IgD-negative memory B cell (primary cell): ENCODE measurements at regions not wholly inside any gene's neighbourhood (a gene's known extent, or its start where the extent isn't known, plus 50 kb on each side); places are given as distances from the start of the nearest gene placed in this dataset.
A peak's percentile ranks its signal among the peaks of the same experiment; 100 is the strongest.

Experiments used
- H3K27ac Mint-ChIP-seq, 3 donors: one replicate each; pipeline ENCODE4 v1.8.0; 2020 to 2022; ENCODE audit warnings: mild to moderate bottlenecking in 3 of 3, mixed read lengths in 3 of 3, moderate library complexity in 1 of 3
- H3K27me3 Mint-ChIP-seq: one replicate; pipeline ENCODE4 v1.8.0; 2021; ENCODE audit warnings: mixed read lengths
- H3K36me3 Mint-ChIP-seq: one replicate; pipeline ENCODE4 v1.8.0; 2020; ENCODE audit warnings: mild to moderate bottlenecking, mixed read lengths
- H3K4me1 Mint-ChIP-seq, 3 donors: one replicate each; pipeline ENCODE4 v1.8.0; 2020 to 2022; ENCODE audit warnings: mixed read lengths in 3 of 3, mild to moderate bottlenecking in 1 of 3
- H3K4me3 Mint-ChIP-seq, 4 donors: one replicate each; pipeline ENCODE4 v1.8.0; 2020 to 2022; ENCODE audit warnings: mild to moderate bottlenecking in 4 of 4, mixed read lengths in 4 of 4, moderate library complexity in 3 of 4
- H3K9me3 Mint-ChIP-seq, 3 donors: one replicate each; pipeline ENCODE4 v1.8.0; 2020 to 2021; ENCODE audit warnings: mixed read lengths in 3 of 3, mild to moderate bottlenecking in 1 of 3

DNA sequence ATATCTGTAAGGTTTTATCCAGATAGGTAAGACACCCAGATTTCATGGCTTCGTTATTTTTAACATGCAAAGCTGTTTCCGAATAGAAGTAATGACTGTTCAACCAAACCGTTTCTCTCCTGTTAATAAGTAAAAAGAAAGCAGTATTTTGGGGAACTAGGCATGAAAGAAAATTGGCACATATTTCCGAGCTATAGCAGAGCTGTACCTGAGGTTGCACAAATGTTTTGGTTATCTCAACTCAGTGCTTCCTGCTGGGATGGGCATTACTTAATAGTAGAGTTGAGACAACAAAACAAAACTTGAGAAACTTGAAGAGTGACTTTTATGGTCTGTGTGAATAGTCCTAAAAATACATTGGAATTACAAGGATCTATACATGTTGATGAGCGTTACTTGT is 564.3 kb upstream of the SORCS1 start:
- H3K4me1 Mint-ChIP-seq, result peaks cover 0 to 3% (median 0%) of the 10 kb centered on the region in 3 donors
- no peaks in the 10 kb centered on the region for H3K36me3 Mint-ChIP-seq
- H3K9me3 Mint-ChIP-seq, result peaks cover 0 to 6% (median 2%) of the 10 kb centered on the region in 3 donors
- no peak overlapping the region for H3K27ac Mint-ChIP-seq
- no peaks in the 10 kb centered on the region for H3K27me3 Mint-ChIP-seq
- no peak overlapping the region for H3K4me3 Mint-ChIP-seq

DNA sequence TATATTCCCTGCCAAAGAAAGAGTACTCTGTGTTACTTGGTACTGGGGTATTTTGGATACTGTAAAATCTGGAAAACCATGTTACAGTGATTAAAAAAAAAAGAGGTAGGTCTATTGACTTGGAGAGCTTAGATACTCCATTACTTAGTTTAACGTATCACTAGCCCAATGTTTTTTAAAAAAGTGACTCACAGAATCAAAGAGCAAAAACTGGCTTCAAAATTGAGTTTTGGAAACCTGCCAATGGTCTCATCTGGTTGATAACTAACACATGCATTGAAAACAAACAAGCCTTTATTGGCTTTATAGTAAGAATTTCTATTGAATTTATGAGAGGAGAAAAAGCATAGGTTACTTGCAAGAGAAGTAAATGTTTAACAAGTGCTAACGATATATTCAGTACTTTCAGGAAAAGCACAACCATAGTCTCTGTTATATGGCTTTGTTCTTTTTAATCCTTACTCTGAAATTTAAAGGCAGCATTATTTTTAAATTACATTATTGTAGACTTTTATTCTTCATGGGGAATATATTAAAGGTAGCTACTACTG is 563.3 kb upstream of the SORCS1 start:
- Mint-ChIP-seq H3K9me3 (no peaks in the 10 kb centered on the region), H3K4me1 (peaks cover 0 to 3% (median 0%) of the 10 kb centered on the region in 3 donors), H3K27me3 (no peaks in the 10 kb centered on the region), H3K4me3 (no peak overlapping the region), H3K36me3 (no peaks in the 10 kb centered on the region), H3K27ac (no peak overlapping the region)

DNA sequence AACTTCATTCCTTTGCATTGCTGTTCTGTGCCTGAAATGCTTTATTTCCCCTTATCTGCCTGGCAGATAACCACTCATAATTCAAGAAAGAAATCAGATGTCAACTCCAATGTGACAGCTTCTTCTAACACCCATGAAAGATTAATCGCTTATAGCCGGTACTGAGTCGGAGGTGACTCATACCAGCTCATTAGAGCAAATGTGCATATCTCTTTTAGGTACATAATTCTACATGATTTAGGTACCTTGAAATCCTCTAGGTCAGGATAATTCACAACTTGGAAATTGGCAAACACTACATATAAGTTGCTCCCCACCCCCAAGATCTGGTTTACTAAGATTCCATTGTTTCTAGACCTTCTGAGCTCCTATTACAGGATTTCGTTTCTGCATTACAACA is 554.4 kb upstream of the SORCS1 start:
- Mint-ChIP-seq H3K4me1 (no peaks in the 10 kb centered on the region), H3K27me3 (no peaks in the 10 kb centered on the region), H3K4me3 (no peak overlapping the region), H3K36me3 (no peaks in the 10 kb centered on the region), H3K9me3 (peaks cover 1 to 6% (median 4%) of the 10 kb centered on the region in 3 donors), H3K27ac (no peak overlapping the region)

DNA sequence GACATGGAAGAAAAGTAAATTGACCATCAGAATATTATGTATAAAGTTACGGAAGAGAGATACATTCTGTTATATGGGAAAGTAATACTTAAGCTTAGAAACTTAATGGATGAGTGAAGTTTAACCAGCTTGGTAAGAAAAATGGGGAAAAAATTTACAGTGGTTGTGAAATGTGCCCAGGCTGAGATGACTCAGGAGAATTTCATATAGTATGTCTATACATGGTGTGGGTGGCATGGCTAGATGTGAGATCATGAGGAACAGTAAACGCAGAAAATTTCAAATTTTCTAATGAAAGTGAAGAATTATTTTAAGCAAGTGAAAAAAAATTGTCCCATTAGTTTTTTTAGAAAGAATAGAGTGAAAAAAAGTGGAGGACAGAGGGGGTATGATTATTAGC is 552.5 kb upstream of the SORCS1 start:
- H3K9me3 Mint-ChIP-seq, result peaks cover 1 to 6% (median 4%) of the 10 kb centered on the region in 3 donors
- H3K36me3 Mint-ChIP-seq, result no peaks in the 10 kb centered on the region
- no peak overlapping the region for H3K4me3 Mint-ChIP-seq
- H3K27me3 Mint-ChIP-seq, result no peaks in the 10 kb centered on the region
- H3K4me1 Mint-ChIP-seq, result no peaks in the 10 kb centered on the region
- no peak overlapping the region for H3K27ac Mint-ChIP-seq

DNA sequence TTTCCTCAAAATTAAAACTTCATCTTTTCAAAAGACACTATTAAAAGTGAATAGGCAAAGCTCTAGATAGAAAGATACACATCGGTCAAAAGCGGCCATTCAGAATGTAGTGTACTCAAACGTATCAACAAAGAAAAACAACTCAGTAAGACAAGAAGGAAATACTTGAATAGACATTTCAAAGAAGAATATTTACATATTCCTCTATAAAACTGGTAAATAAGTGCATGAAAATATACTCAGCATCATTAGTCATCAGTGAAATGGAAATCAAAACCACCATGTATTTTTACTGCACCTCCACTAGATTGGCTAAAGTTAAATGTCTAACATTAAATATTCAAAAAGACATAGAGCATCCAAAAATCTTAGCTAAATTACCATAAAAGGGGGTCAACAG is 551.1 kb upstream of the SORCS1 start:
- H3K9me3 Mint-ChIP-seq, result peaks cover 1 to 4% (median 2%) of the 10 kb centered on the region in 3 donors
- no peak overlapping the region for H3K4me3 Mint-ChIP-seq
- no peak overlapping the region for H3K27ac Mint-ChIP-seq
- H3K36me3 Mint-ChIP-seq, result no peaks in the 10 kb centered on the region
- H3K4me1 Mint-ChIP-seq, result no peaks in the 10 kb centered on the region
- H3K27me3 Mint-ChIP-seq, result no peaks in the 10 kb centered on the region

DNA sequence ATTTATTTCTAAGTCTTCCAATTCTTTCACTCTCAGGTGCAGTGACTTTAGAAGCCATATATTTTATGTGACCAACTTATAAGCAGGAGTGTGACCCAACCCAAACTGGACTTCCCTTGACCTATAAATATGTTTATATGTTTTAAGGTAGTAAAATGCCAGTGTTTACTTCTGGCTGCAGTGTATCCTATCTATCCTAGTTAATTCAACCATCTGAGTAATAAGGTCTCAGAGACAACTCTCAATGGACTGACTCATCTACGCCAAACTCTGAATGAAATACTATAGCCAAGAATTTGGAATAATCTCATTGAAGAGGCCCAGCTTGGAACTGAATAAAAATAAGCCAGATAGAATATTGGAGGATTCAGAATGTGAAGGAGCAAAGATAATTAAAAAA is 544.5 kb upstream of the SORCS1 start:
- H3K27me3 Mint-ChIP-seq, result no peaks in the 10 kb centered on the region
- no peaks in the 10 kb centered on the region for H3K36me3 Mint-ChIP-seq
- H3K27ac Mint-ChIP-seq, result no peak overlapping the region
- H3K4me1 Mint-ChIP-seq, result no peaks in the 10 kb centered on the region
- H3K4me3 Mint-ChIP-seq, result no peak overlapping the region
- H3K9me3 Mint-ChIP-seq, result peaks cover 0 to 2% (median 0%) of the 10 kb centered on the region in 3 donors

DNA sequence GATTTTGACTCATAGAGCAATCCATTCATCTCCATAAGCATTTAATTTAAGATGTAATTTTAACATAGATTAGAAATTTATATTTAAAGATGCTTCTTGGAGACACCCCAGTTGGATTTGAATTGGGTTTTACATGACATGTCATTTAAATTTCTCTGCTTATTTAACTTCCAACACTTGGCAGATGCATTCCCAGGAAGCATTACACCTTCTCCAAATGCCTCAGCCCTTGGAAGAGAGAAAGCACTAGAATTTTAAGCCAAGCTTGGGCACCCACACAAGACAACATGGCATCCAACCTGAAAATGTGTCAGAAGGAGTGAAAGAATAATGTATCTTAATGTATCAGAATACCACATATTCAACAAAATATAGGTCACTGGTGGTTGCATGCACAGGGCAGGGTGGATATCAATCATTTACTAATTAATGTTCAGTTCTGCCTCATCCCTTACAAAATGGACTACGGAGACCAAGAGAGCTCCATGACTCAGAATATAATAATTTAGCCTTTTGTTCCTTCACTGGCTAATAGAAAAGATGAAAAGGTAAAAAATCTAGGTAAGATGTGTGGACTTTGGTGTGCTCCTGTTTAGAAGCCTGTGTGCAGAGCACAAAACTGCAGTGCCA is 541.7 kb upstream of the SORCS1 start:
- no peak overlapping the region for H3K27ac Mint-ChIP-seq
- no peaks in the 10 kb centered on the region for H3K4me1 Mint-ChIP-seq
- H3K27me3 Mint-ChIP-seq, result no peaks in the 10 kb centered on the region
- H3K4me3 Mint-ChIP-seq, result no peak overlapping the region
- H3K36me3 Mint-ChIP-seq, result no peaks in the 10 kb centered on the region
- H3K9me3 Mint-ChIP-seq, result no peaks in the 10 kb centered on the region

DNA sequence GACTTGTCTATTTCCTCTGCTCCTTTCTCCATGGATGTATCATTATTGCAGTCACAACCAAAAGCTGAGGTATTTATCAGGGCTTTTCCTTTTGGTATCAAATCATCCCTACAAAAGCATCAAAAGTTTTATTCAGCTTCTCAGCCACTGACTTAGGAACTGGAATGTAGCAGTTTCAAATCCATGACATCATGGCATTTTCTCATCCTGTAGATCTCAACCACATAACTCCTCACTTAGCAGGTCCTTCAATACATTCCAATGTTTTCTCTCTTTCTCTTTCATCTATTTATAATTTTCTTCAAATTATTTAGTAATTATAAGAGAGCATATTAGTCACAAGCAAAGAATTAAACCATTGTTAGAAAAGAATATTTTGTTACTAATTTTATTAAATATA is 537.4 kb upstream of the SORCS1 start:
- Mint-ChIP-seq H3K4me1 (no peaks in the 10 kb centered on the region), H3K36me3 (peaks cover 3% of the 10 kb centered on the region), H3K9me3 (no peaks in the 10 kb centered on the region), H3K27ac (no peak overlapping the region), H3K27me3 (peaks cover 1% of the 10 kb centered on the region), H3K4me3 (no peak overlapping the region)

DNA sequence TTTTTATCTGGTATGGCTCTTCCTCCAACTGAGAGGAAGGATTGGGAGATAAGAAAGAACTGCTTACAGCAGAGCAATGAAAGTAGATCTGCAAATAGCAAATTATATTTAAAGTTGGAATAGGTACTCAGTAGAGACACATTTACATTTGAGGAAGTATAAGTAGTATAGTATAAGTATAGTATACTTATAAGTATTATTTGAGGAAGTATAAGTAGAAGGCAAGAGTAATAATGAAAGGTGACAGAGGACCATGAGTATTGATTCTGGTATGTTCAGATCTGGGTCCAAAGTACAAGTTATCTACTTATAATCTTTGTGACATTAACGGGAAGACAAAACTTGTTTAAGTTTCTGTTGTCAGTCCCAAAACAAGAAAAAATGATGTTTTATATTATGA is 527.6 kb upstream of the SORCS1 start:
- peaks cover 3% of the 10 kb centered on the region for H3K36me3 Mint-ChIP-seq
- no peak overlapping the region for H3K27ac Mint-ChIP-seq
- no peak overlapping the region for H3K4me3 Mint-ChIP-seq
- H3K27me3 Mint-ChIP-seq, result no peaks in the 10 kb centered on the region
- H3K9me3 Mint-ChIP-seq, result peaks cover 0 to 2% (median 0%) of the 10 kb centered on the region in 3 donors
- peaks cover 6 to 8% (median 7%) of the 10 kb centered on the region in 3 donors for H3K4me1 Mint-ChIP-seq

DNA sequence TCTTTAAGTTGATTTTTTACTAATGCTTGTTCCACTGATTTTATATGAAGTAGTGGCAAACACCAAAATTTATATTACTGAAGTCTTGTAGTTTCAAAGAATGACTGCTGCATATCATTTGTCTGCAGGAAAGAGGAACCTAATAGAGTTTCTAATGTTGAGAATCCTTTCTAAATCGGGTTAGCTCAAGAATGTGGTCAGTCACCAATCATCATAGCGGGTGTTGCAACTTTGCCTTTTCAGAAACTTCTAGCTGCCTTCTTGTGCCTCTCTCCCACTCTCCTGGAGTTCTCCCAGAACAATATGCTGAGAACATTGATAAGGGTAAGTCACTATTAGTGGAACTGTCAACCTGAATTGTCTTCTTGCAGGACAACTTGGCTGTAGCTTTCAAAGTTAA is 524.8 kb upstream of the SORCS1 start:
- Mint-ChIP-seq H3K27me3 (no peaks in the 10 kb centered on the region), H3K9me3 (peaks cover 0 to 4% (median 0%) of the 10 kb centered on the region in 3 donors), H3K4me3 (peak overlapping the region; percentile 27 to 58 (median 40)), H3K36me3 (peaks cover 3% of the 10 kb centered on the region), H3K27ac (no peak overlapping the region), H3K4me1 (peaks cover 10 to 16% (median 15%) of the 10 kb centered on the region in 3 donors)

DNA sequence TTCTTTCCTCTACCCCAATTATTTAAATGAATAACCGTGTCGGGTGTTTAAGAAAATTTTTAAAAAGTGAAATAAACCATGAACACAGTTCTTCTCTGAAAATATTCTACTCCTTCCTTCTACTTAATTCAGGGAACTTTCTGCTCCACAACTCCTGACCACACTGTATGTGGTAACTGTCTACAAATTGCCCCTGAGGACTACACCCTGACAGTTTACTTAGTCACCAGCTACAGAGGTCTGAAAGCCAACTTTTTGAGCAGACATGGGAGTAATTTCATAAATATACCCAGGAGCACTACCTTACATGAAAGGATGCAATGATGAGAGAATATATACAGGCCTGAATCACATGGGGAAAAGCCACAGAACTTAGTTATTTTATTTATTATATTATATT is 523.2 kb upstream of the SORCS1 start:
- no peak overlapping the region for H3K27ac Mint-ChIP-seq
- no peaks in the 10 kb centered on the region for H3K36me3 Mint-ChIP-seq
- H3K9me3 Mint-ChIP-seq, result peaks cover 0 to 4% (median 3%) of the 10 kb centered on the region in 3 donors
- no peak overlapping the region for H3K4me3 Mint-ChIP-seq
- no peaks in the 10 kb centered on the region for H3K27me3 Mint-ChIP-seq
- peaks cover 10 to 16% (median 15%) of the 10 kb centered on the region in 3 donors for H3K4me1 Mint-ChIP-seq

DNA sequence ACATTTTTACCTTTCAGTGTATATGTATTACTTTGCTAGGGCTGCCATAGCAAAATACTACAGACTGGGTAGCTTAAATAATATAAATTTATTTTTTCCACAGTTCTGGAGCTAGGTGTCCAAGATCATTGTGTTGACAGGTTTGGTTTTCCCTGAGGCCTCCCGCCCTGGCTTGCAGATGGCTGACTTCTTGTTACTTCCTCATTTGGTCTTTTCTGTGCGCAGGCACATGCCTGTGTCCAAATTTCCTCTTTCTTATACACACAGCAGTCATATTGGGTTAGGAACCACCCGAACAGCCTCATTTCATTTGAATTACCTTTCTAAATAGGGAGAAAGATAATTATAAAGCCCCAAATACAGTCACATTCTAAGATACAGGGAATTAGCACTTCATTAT is 521.6 kb upstream of the SORCS1 start:
- peak overlapping the region in 1 of 4 donors; percentile 56 for H3K4me3 Mint-ChIP-seq
- no peaks in the 10 kb centered on the region for H3K36me3 Mint-ChIP-seq
- H3K9me3 Mint-ChIP-seq, result peaks cover 0 to 3% (median 2%) of the 10 kb centered on the region in 3 donors
- no peaks in the 10 kb centered on the region for H3K27me3 Mint-ChIP-seq
- peaks cover 10 to 16% (median 15%) of the 10 kb centered on the region in 3 donors for H3K4me1 Mint-ChIP-seq
- peak overlapping the region in 2 of 3 donors; percentile 35 to 54 for H3K27ac Mint-ChIP-seq

DNA sequence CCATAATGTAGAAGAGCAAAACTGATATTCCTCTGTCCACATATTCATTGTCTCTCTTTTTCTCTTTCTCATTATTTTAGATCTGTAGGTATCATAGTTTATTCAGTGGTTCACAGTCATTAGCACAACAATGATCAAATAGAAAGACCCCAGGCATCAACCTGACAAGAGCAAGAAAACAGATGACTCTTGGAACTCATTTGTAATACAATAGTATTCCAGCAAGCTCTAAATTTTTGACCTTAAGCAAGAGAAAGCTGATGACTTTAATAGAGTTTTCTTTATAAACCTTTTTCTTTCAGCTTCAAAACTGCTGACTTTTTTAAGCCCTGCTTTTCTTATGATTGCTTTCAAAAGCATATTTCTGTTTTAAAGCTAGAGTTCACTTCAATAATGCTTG is 507.5 kb upstream of the SORCS1 start:
- no peaks in the 10 kb centered on the region for H3K27me3 Mint-ChIP-seq
- H3K27ac Mint-ChIP-seq, result no peak overlapping the region
- H3K4me3 Mint-ChIP-seq, result no peak overlapping the region
- no peaks in the 10 kb centered on the region for H3K36me3 Mint-ChIP-seq
- H3K9me3 Mint-ChIP-seq, result peaks cover 0 to 5% (median 0%) of the 10 kb centered on the region in 3 donors
- no peaks in the 10 kb centered on the region for H3K4me1 Mint-ChIP-seq

DNA sequence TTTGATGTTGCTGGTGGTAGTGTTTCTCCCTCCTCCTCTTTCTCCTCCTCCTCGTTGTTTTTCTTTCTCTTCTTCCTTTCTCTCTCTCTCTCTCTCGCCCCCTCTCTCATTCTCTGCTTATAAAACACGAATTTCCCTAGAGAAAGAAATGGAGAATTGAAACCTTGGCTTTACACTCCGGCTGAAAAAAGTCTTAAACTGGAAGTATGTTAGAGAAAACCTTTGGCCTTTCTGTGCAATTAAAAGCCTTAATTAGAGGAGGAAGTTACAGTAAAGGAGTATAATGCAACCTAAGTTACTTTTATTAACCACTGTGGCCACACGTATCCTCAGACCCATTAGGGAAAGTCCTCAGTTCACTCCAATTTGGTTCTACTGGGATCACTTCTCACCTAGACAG is 501.7 kb upstream of the SORCS1 start:
- Mint-ChIP-seq H3K27ac (no peak overlapping the region), H3K4me1 (peaks cover 0 to 4% (median 2%) of the 10 kb centered on the region in 3 donors), H3K9me3 (no peaks in the 10 kb centered on the region), H3K27me3 (no peaks in the 10 kb centered on the region), H3K36me3 (no peaks in the 10 kb centered on the region), H3K4me3 (peak overlapping the region in 1 of 4 donors; percentile 63)

DNA sequence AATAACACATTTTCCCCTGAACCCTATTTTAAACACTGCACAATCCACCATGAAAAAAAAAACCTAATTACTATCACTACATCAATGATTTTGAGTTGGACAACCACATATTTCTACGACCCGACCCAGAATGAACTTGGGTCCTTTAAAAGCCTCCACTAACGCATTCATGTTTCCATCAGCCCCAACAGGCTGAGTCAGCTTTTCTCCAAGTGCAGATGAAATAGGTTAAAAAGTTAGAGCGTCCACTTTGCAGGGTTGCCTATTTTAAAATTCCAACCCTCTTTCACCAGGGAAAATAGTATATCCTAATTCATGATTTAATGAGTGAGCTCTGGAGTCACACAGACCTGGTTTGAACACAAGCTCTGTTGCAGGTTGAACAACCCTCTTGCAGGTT is 501.0 kb upstream of the SORCS1 start:
- H3K4me3 Mint-ChIP-seq, result no peak overlapping the region
- peaks cover 0 to 4% (median 2%) of the 10 kb centered on the region in 3 donors for H3K4me1 Mint-ChIP-seq
- H3K9me3 Mint-ChIP-seq, result no peaks in the 10 kb centered on the region

DNA sequence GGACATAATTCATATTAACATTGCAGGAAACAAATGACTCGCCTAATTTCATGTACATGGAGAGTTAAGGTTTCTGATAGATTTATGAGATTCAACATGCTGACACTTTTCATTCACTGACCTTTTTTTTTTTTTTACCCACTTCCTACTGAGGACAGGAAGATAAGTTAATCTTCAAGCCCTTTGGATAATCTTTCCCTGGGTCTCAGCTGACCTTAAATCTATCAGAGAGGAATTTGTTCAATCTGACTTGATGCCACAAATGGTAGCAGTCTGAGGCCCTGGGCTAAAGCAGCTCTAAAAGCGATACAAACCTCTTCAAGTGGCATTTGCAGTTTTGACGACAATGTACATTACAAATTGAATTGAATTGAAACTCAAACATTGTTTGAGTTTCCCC is 493.3 kb upstream of the SORCS1 start:
- Mint-ChIP-seq H3K4me3 (no peak overlapping the region), H3K27ac (no peak overlapping the region), H3K4me1 (peaks cover 7 to 17% (median 9%) of the 10 kb centered on the region in 3 donors), H3K9me3 (peaks cover 0 to 3% (median 0%) of the 10 kb centered on the region in 3 donors), H3K36me3 (no peaks in the 10 kb centered on the region), H3K27me3 (no peaks in the 10 kb centered on the region)

More for the DNA sequence above, 501.0 kb upstream of the SORCS1 start:
- Mint-ChIP-seq H3K27ac (no peak overlapping the region), H3K36me3 (no peaks in the 10 kb centered on the region), H3K27me3 (no peaks in the 10 kb centered on the region)
